ENCODE measurements at regions not wholly inside any gene's neighbourhood (a gene's known extent, or its start where the extent isn't known, plus 50 kb on each side); places are given as distances from the start of the nearest gene placed in this dataset.
"Not testable (repeated sequence)": the region's sequence is repeated elsewhere in the genome, so short reads cannot be mapped to it uniquely, and the experiment has no call there.

DNA sequence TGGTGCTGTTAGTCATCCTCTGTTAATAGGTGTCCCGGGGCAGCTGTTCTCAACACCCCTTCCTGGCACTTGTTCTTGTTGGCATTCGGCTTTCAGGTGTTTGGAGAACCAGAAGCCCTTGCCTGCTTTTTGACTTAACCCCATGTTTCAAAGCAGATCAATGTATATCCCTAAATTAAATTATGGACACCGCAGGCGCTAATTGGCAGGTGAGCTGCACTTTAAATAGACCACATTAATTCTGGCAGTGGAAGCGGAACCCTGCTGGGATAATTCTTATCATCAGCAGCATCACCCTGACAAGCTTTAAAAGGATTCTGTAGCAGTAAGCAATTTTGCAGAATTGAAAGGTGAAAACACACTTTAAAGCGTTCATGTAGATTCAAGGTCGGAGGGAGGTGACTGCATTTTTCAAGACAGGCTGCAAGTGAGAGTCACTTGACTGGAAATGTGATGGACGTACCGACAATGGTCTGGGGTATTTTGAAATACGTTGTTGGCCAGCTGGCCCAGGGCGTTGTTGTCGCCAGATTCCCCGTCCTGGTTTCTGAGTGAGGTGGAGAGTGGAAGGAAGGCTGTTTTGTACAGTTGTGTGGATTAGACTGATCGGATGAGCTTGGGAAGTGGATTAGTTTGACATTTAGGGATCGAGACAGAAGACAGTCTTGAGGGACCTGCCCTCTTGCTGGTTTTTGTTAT, 55.1 kb downstream of the NPIPB11 start:
- 0 out of 4 replicates have a peak overlapping the region, but pooled peaks of 1 of the 2 experiments have one; percentile 16 for H4K8ac ChIP-seq (ENCODE audit: low read depth in 2 of 2, low read length in 2 of 2)
- H3K4me1 ChIP-seq (ENCODE audit: control insufficient read depth, insufficient read depth, low read length); H2BK20ac ChIP-seq (ENCODE audit: low read depth, low read length); H3K18ac ChIP-seq (ENCODE audit: low read depth, low read length); intact Hi-C loops (cut with micrococcal nuclease); H4K20me1 ChIP-seq (ENCODE audit: insufficient read depth, low read length); H2AFZ ChIP-seq (replicated peaks; ENCODE audit: low read length, poor library complexity); dilution Hi-C loops (cut with HindIII; ENCODE audit: low sequenced_read_pairs, unreplicated experiment); H3K27ac ChIP-seq (ENCODE audit: insufficient read depth, low read length); H3K36me3 ChIP-seq (ENCODE audit: control insufficient read depth, insufficient read depth, low read length); in situ Hi-C loops (cut with MboI; ENCODE audit: low sequenced_read_pairs); CTCF ChIA-PET; H4K91ac ChIP-seq (ENCODE audit: insufficient read depth, low read depth, low read length); H2BK5ac ChIP-seq (ENCODE audit: low read depth, low read length, poor library complexity, severe bottlenecking); H3K9ac ChIP-seq (ENCODE audit: low read depth, low read length); H3K14ac ChIP-seq (replicated peaks; ENCODE audit: low read depth, low read length); H3K4ac ChIP-seq (ENCODE audit: low read depth, low read length); ATAC-seq (ENCODE audit: low read depth); DNase-seq; H3K9me1 ChIP-seq (ENCODE audit: insufficient read depth, low read length); H3K9me3 ChIP-seq (ENCODE audit: control insufficient read depth, insufficient read depth, low read length); H2AK9ac ChIP-seq (replicated peaks; ENCODE audit: low read depth, low read length, poor library complexity); H2BK15ac ChIP-seq (ENCODE audit: low read depth, low read length); H3K27me3 ChIP-seq (ENCODE audit: control insufficient read depth, insufficient read depth, low read length); H3K4me2 ChIP-seq (ENCODE audit: low read depth, low read length); BruUV-seq (replicated peaks); H3K4me3 ChIP-seq (ENCODE audit: insufficient read depth, low read depth, low read length); H3K23ac ChIP-seq (ENCODE audit: low read depth, low read length); H3K79me1 ChIP-seq (ENCODE audit: low read depth in 1 of 2, low read length in 2 of 2); POLR2A ChIA-PET (ENCODE audit: unreplicated experiment); H3K56ac ChIP-seq (ENCODE audit: extremely low read depth, insufficient read depth, low read length): not testable (repeated sequence)
- peak overlapping the region; percentile 67; the same call in 1 of the 2 replicates for H2AK5ac ChIP-seq (ENCODE audit: low read depth, low read length)
- H2BK120ac ChIP-seq (ENCODE audit: low read depth, low read length) = 0 out of 2 replicates have a peak overlapping the region, but pooled peaks have one; percentile 8
- H4K5ac ChIP-seq (ENCODE audit: low read depth, low read length) = 0 out of 2 replicates have a peak overlapping the region, but pooled peaks have one; percentile 39
- 80% methylated on average over 1 of the region's 15 CpGs; no CpG with 5 or more reads in 1 of the 2 experiments for WGBS, 2 experiments (ENCODE audit: extremely low coverage in 2 of 2, insufficient read length in 1 of 2)

Measured in IMR-90 (cell line).